Mesodermal cell (in vitro differentiated cells): ENCODE measurements at regions not wholly inside any gene's neighbourhood (a gene's known extent, or its start where the extent isn't known, plus 50 kb on each side); places are given as distances from the start of the nearest gene placed in this dataset.
"Not testable (repeated sequence)": the region's sequence is repeated elsewhere in the genome, so short reads cannot be mapped to it uniquely, and the experiment has no call there.

ENCODE experiments used
- H3K27ac ChIP-seq: 2 replicates; pipeline ENCODE4 v1.7.0; 2013; ENCODE audit warnings: mild to moderate bottlenecking, low read depth, low read length, moderate library complexity; ENCODE audit not compliant: severe bottlenecking
- H3K36me3 ChIP-seq: 2 replicates; pipeline ENCODE4 v1.7.1; 2013; ENCODE audit warnings: mild to moderate bottlenecking, low read length, moderate library complexity; ENCODE audit not compliant: control insufficient read depth, insufficient read depth
- H3K4me1 ChIP-seq: one replicate; pipeline ENCODE4 v1.7.1; 2013; ENCODE audit warnings: mild to moderate bottlenecking, low read length; ENCODE audit not compliant: insufficient read depth, control insufficient read depth, poor library complexity, severe bottlenecking
- H3K4me3 ChIP-seq: 2 replicates; pipeline ENCODE4 v1.7.0; 2013; ENCODE audit warnings: low read length, control low read depth, mild to moderate bottlenecking; ENCODE audit not compliant: insufficient read depth, poor library complexity, severe bottlenecking; ENCODE audit errors: extremely low read depth
- H3K9me3 ChIP-seq: 2 replicates; pipeline ENCODE4 v1.7.1; 2013; ENCODE audit warnings: mild to moderate bottlenecking, low read length, moderate library complexity; ENCODE audit not compliant: control insufficient read depth
- WGBS, 2 experiments: methylation state at CpG; one replicate each; pipeline ENCODE4 v1.1.5; 2013; ENCODE audit warnings: missing lambda C conversion rate in 2 of 2; ENCODE audit not compliant: insufficient coverage in 2 of 2; 5-methylcytosine and 5-hydroxymethylcytosine counted together

GRCh38 chr5:82894716-82895115 is 182.5 kb downstream of the TMEM167A start:
- no peaks in the 10 kb centered on the region for H3K4me1 ChIP-seq
- 43 to 75% methylated on average over 2 of the region's 3 CpGs for whole genome bisulfite sequencing, 2 experiments
- no peaks in the 10 kb centered on the region for H3K9me3 ChIP-seq
- no peaks in the 10 kb centered on the region for H3K36me3 ChIP-seq
- no peak overlapping the region for H3K4me3 ChIP-seq
- peak overlapping the region; percentile 17 for H3K27ac ChIP-seq

- Histone ChIP-seq H3K4me3 (no peak overlapping the region), H3K27ac (no peak overlapping the region), H3K36me3 (no peaks in the 10 kb centered on the region), H3K4me1 (no peaks in the 10 kb centered on the region), H3K9me3 (no peaks in the 10 kb centered on the region)
- WGBS, 2 experiments, result no CpG with 5 or more reads among the region's 1 CpG
Measured at GRCh38 chr5:82889088-82889487, 188.1 kb downstream of the TMEM167A start.

- Histone ChIP-seq H3K9me3 (no peaks in the 10 kb centered on the region), H3K27ac (no peak overlapping the region), H3K4me1 (no peaks in the 10 kb centered on the region), H3K36me3 (no peaks in the 10 kb centered on the region), H3K4me3 (no peak overlapping the region)
- WGBS, 2 experiments, result 67 to 80% methylated on average over 1 of the region's 1 CpG
Measured at GRCh38 chr5:82886911-82887310, 190.3 kb downstream of the TMEM167A start.

- no peaks in the 10 kb centered on the region for H3K4me1 ChIP-seq
- H3K9me3 ChIP-seq, result no peaks in the 10 kb centered on the region
- H3K4me3 ChIP-seq, result no peak overlapping the region
- 80 to 88% methylated on average over 1 to 2 of the region's 3 CpGs for WGBS, 2 experiments
- H3K27ac ChIP-seq, result no peak overlapping the region
- no peaks in the 10 kb centered on the region for H3K36me3 ChIP-seq
Measured at GRCh38 chr5:82885627-82886389, 191.4 kb downstream of the TMEM167A start.

GRCh38 chr5:82884821-82885471 is 192.2 kb downstream of the TMEM167A start:
- H3K4me3 ChIP-seq, result no peak overlapping the region
- WGBS, 2 experiments, result 83 to 93% methylated on average over 1 to 3 of the region's 5 CpGs
- no peaks in the 10 kb centered on the region for H3K4me1 ChIP-seq
- H3K9me3 ChIP-seq, result no peaks in the 10 kb centered on the region
- H3K36me3 ChIP-seq, result no peaks in the 10 kb centered on the region
- no peak overlapping the region for H3K27ac ChIP-seq

- Histone ChIP-seq H3K4me3 (no peak overlapping the region), H3K9me3 (no peaks in the 10 kb centered on the region)
Measured at GRCh38 chr5:82882316-82882715, 194.9 kb downstream of the TMEM167A start.

GRCh38 chr5:82881571-82882174 is 195.5 kb downstream of the TMEM167A start:
- no peak overlapping the region for H3K4me3 ChIP-seq
- 92 to 93% methylated on average over 2 of the region's 2 CpGs for WGBS, 2 experiments
- H3K9me3 ChIP-seq, result no peaks in the 10 kb centered on the region

More at GRCh38 chr5:82882316-82882715, 194.9 kb downstream of the TMEM167A start:
- no peaks in the 10 kb centered on the region for H3K36me3 ChIP-seq
- no peak overlapping the region for H3K27ac ChIP-seq
- H3K4me1 ChIP-seq, result no peaks in the 10 kb centered on the region

GRCh38 chr5:82879089-82879488 is 198.1 kb downstream of the TMEM167A start:
- 80% methylated on average over 1 of the region's 1 CpG; no CpG with 5 or more reads in 1 of the 2 experiments for WGBS, 2 experiments
- H3K27ac ChIP-seq, result no peak overlapping the region
- H3K4me1 ChIP-seq, result no peaks in the 10 kb centered on the region
- H3K4me3 ChIP-seq, result no peak overlapping the region
- no peaks in the 10 kb centered on the region for H3K9me3 ChIP-seq
- H3K36me3 ChIP-seq, result no peaks in the 10 kb centered on the region

More at GRCh38 chr5:82881571-82882174, 195.5 kb downstream of the TMEM167A start:
- Histone ChIP-seq H3K27ac (no peak overlapping the region), H3K4me1 (no peaks in the 10 kb centered on the region), H3K36me3 (no peaks in the 10 kb centered on the region)

GRCh38 chr5:82873452-82873851 is 203.7 kb downstream of the TMEM167A start:
- 60 to 68% methylated on average over 1 to 2 of the region's 2 CpGs for WGBS, 2 experiments

GRCh38 chr5:82872321-82873288 is 204.6 kb downstream of the TMEM167A start:
- H3K4me1 ChIP-seq, H3K9me3 ChIP-seq, H3K36me3 ChIP-seq, H3K4me3 ChIP-seq, H3K27ac ChIP-seq: not testable (repeated sequence)
- WGBS, 2 experiments, result 80 to 87% methylated on average over 13 to 14 of the region's 30 CpGs

More at GRCh38 chr5:82873452-82873851, 203.7 kb downstream of the TMEM167A start:
- Histone ChIP-seq H3K4me1 (no peaks in the 10 kb centered on the region), H3K9me3 (no peaks in the 10 kb centered on the region), H3K36me3 (no peaks in the 10 kb centered on the region), H3K4me3 (no peak overlapping the region), H3K27ac (no peak overlapping the region)
